ENCODE measurements at regions not wholly inside any gene's neighbourhood (a gene's known extent, or its start where the extent isn't known, plus 50 kb on each side); places are given as distances from the start of the nearest gene placed in this dataset.
A peak's percentile ranks its signal among the peaks of the same experiment; 100 is the strongest.

DNA sequence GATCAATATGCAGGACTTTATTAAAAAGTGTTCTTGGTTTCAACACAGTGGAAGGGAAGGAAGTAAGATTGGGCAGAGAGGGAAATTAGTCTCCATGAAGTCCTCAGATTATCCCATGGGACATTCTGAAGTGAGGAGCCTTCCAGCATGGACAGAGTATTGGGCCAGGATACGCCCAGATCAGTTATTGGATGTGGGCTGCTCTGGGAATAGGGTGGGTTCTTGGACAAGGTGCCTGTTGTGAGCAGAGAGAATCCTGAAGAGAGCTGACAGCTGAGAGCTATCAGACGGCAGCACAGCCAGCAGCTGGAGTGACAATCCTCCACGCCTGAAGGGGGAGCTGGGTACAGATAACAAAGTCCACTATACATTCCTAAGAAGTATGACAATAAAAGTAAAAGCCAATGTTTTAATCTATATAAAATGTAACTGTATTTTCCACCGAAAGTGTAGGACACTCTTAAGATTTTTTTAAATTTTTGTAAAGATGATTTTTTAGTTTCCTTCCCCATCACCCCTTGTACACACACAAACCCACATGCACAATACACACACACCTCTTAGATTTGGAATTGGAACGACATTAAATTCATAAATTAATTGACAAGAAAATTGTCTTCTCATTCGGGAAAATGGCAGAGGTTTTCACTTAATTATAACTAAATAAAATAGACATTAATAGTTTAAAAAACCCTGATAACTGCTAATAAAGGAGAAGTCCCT lies 107.8 kb downstream of the FBXO5 start:
- no peaks in the 10 kb centered on the region for H3K36me3 ChIP-seq
- 58 to 61% methylated on average over 6 of the region's 6 CpGs for WGBS, 2 donors
- no peak for DNase-seq (ENCODE audit: low spot score in 2 of 2)
- no peaks in the 10 kb centered on the region for H3K27me3 ChIP-seq
- TF ChIP-seq, protein P1, sequence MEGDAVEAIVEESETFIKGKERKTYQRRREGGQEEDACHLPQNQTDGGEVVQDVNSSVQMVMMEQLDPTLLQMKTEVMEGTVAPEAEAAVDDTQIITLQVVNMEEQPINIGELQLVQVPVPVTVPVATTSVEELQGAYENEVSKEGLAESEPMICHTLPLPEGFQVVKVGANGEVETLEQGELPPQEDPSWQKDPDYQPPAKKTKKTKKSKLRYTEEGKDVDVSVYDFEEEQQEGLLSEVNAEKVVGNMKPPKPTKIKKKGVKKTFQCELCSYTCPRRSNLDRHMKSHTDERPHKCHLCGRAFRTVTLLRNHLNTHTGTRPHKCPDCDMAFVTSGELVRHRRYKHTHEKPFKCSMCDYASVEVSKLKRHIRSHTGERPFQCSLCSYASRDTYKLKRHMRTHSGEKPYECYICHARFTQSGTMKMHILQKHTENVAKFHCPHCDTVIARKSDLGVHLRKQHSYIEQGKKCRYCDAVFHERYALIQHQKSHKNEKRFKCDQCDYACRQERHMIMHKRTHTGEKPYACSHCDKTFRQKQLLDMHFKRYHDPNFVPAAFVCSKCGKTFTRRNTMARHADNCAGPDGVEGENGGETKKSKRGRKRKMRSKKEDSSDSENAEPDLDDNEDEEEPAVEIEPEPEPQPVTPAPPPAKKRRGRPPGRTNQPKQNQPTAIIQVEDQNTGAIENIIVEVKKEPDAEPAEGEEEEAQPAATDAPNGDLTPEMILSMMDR (IDR thresholded peaks at IDR 0.05) = no peak
- no peak for TF ChIP-seq EP300 (IDR thresholded peaks at IDR 0.05)
- TF ChIP-seq POLR2A (IDR thresholded peaks at IDR 0.05) = no peak
- H3K27ac ChIP-seq = no peak overlapping the region
- H3K4me1 ChIP-seq = no peaks in the 10 kb centered on the region
- no peak overlapping the region for H3K4me3 ChIP-seq
- H3K9me3 ChIP-seq = peaks cover 0 to 6% (median 0%) of the 10 kb centered on the region in 4 donors

DNA sequence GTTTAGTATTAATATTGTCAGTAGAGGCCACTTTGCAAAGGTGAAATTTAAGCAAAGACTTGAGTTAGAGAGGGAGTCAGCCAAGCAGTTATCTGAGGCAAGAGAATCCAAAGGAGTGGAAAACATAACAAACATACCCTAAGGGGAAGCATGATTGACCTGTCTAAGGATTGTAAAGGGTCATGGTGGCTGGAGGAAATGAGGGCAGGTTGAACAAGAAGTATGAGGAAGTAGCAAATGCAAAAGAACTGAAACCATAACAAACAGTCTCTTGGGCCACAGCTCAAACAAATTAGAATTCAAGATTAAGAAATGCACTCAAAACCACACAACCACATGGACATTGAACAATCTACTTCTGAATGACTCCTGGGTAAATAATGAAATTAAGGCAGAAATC lies 103.2 kb downstream of the FBXO5 start:
- Histone ChIP-seq H3K27me3 (no peaks in the 10 kb centered on the region), H3K36me3 (no peaks in the 10 kb centered on the region), H3K9me3 (peaks cover 0 to 19% (median 0%) of the 10 kb centered on the region in 4 donors), H3K27ac (no peak overlapping the region), H3K4me3 (no peak overlapping the region), H3K4me1 (no peaks in the 10 kb centered on the region)
- TF ChIP-seq EP300 (IDR thresholded peaks at IDR 0.05) (no peak), POLR2A (IDR thresholded peaks at IDR 0.05) (no peak)
- TF ChIP-seq, protein P1 (IDR thresholded peaks at IDR 0.05) = no peak
- DNase-seq (ENCODE audit: low spot score in 2 of 2) = no peak

DNA sequence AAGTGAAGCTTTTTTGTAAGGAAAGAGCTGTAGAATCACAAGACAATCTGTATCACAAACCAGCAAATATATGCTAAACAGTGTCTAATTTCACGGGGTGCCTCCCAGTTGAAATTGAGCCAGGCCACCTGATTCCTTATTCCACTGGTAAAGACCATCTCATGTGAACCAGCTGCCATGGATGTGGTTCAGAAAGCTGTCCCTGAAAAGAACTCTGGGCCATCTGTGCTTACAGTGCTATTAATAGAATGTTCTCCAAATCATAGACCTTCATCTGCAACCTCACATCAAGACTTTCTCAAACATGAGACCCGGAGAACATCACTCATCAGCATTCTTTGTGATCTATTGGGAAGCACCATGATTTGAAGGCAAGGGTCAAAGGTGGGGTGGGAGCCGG lies 89.7 kb downstream of the FBXO5 start:
- Histone ChIP-seq H3K4me1 (peaks cover 0 to 3% (median 0%) of the 10 kb centered on the region in 4 donors), H3K36me3 (no peaks in the 10 kb centered on the region), H3K27ac (no peak overlapping the region), H3K9me3 (no peaks in the 10 kb centered on the region), H3K4me3 (no peak overlapping the region), H3K27me3 (no peaks in the 10 kb centered on the region)
- 75 to 78% methylated on average over 3 of the region's 3 CpGs for WGBS, 2 donors
- DNase-seq (ENCODE audit: low spot score in 2 of 2) = no peak
- TF ChIP-seq POLR2A (IDR thresholded peaks at IDR 0.05) = no peak

DNA sequence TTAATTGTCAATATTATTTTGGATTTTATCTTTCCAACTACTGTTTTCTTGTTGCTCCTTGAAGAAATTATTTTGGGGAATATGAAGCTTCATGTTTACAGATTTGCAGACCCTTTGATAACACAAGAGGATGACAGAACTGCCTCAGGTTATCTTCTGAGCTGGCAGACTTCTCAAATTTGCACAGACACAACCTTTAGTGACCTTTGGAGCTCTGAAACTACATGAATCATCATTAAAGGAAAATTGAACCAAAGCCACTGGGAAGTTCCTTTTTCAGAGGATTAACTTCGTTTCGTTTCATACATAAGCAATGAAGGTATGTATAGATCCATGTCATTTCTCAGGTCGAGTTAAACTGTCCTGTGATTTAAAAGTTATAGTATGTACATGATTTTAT lies 85.9 kb downstream of the FBXO5 start:
- no peak for TF ChIP-seq EP300 (IDR thresholded peaks at IDR 0.05)
- TF ChIP-seq, protein P1 (IDR thresholded peaks at IDR 0.05) = no peak
- no peak for TF ChIP-seq POLR2A (IDR thresholded peaks at IDR 0.05)
- 64 to 65% methylated on average over 3 of the region's 3 CpGs for WGBS, 2 donors

DNA sequence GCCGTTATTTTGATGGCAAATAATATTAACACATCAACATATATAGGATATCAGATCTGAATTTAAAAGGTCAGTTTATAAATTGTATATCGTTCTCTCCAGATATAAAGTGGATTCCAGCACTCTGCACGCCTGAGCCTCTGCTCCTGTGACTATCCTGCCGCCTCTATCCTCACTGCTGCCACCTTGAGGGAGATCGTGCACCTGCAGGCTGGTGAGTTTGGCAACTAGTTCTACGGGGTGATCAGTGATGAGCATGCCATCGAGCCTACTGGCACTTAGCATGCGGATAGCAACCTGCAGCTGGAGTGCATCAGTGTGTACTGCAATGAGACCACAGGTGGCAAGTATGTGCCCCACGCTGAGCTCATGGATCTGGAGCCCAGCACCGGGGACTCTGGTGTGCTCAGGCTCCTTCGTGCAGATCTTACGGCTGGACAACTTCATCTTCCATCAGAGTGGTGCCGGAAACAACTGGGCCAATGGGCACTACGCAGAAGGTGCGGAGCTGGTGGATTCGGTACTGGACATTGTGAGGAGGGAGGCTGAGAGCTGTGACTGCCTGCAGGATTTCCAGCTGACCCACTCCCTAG lies 84.9 kb downstream of the FBXO5 start:
- peak in 1 of 2 donors; percentile 80 for DNase-seq (ENCODE audit: low spot score in 2 of 2)

More for the DNA sequence above, 85.9 kb downstream of the FBXO5 start:
- Histone ChIP-seq H3K27me3 (no peaks in the 10 kb centered on the region), H3K27ac (no peak overlapping the region), H3K4me3 (no peak overlapping the region), H3K4me1 (peaks cover 0 to 3% (median 0%) of the 10 kb centered on the region in 4 donors), H3K9me3 (no peaks in the 10 kb centered on the region), H3K36me3 (no peaks in the 10 kb centered on the region)
- no peak for DNase-seq (ENCODE audit: low spot score in 2 of 2)

More for the DNA sequence above, 84.9 kb downstream of the FBXO5 start:
- Histone ChIP-seq H3K27ac (no peak overlapping the region), H3K27me3 (no peaks in the 10 kb centered on the region), H3K9me3 (no peaks in the 10 kb centered on the region), H3K36me3 (no peaks in the 10 kb centered on the region), H3K4me3 (no peak overlapping the region), H3K4me1 (peaks cover 0 to 3% (median 0%) of the 10 kb centered on the region in 4 donors)
- TF ChIP-seq POLR2A (IDR thresholded peaks at IDR 0.05) = no peak
- TF ChIP-seq, protein P1 (IDR thresholded peaks at IDR 0.05) = peak; percentile 46 to 83 (median 54)
- WGBS, 2 donors = 45 to 53% methylated on average over 15 to 16 of the region's 16 CpGs
